ENCODE measurements at regions not wholly inside any gene's neighbourhood (a gene's known extent, or its start where the extent isn't known, plus 50 kb on each side); places are given as distances from the start of the nearest gene placed in this dataset.

DNA sequence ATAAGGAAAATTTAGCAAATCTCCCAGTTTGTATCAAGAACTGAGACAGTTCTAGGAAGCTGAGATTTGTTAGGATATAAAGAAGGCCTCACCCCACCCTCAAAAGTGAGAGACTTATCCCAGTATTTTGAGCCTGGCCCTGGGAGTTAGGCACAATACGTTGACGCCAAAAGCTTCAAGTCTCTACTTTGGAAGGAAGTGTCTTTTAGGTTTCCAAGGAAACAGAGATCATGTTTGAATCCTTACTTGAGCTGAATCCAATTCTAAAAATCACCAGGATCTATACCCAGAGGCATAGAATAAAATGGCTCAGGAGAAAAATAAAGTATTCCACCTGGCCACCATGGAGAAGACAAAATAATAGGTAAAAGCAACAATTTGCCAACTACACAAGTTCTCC, 115.9 kb upstream of the NRG3 start:
- no peak for TF ChIP-seq REST (IDR thresholded peaks at IDR 0.05; ENCODE audit: insufficient read depth in 1 of 2, low read depth in 2 of 2, low read length in 1 of 2)
- TF ChIP-seq, protein P1, sequence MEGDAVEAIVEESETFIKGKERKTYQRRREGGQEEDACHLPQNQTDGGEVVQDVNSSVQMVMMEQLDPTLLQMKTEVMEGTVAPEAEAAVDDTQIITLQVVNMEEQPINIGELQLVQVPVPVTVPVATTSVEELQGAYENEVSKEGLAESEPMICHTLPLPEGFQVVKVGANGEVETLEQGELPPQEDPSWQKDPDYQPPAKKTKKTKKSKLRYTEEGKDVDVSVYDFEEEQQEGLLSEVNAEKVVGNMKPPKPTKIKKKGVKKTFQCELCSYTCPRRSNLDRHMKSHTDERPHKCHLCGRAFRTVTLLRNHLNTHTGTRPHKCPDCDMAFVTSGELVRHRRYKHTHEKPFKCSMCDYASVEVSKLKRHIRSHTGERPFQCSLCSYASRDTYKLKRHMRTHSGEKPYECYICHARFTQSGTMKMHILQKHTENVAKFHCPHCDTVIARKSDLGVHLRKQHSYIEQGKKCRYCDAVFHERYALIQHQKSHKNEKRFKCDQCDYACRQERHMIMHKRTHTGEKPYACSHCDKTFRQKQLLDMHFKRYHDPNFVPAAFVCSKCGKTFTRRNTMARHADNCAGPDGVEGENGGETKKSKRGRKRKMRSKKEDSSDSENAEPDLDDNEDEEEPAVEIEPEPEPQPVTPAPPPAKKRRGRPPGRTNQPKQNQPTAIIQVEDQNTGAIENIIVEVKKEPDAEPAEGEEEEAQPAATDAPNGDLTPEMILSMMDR (IDR thresholded peaks at IDR 0.05), result no peak
- TF ChIP-seq TCF7L2 (IDR thresholded peaks at IDR 0.05; ENCODE audit: low read depth, low read length), result no peak
- no peak for TF ChIP-seq POLR2AphosphoS5 (IDR thresholded peaks at IDR 0.05; ENCODE audit: low read depth, low read length)

All from Panc1 (cell line).